Brain pericyte (primary cell): ENCODE measurements at regions not wholly inside any gene's neighbourhood (a gene's known extent, or its start where the extent isn't known, plus 50 kb on each side); places are given as distances from the start of the nearest gene placed in this dataset.
"Not testable (repeated sequence)": the region's sequence is repeated elsewhere in the genome, so short reads cannot be mapped to it uniquely, and the experiment has no call there.

ENCODE experiments used
- DNase-seq: peaks from one replicate; pipeline ENCODE4 v3.0.0-alpha.2; 2012; ENCODE audit warnings: low read depth, low spot score

DNA sequence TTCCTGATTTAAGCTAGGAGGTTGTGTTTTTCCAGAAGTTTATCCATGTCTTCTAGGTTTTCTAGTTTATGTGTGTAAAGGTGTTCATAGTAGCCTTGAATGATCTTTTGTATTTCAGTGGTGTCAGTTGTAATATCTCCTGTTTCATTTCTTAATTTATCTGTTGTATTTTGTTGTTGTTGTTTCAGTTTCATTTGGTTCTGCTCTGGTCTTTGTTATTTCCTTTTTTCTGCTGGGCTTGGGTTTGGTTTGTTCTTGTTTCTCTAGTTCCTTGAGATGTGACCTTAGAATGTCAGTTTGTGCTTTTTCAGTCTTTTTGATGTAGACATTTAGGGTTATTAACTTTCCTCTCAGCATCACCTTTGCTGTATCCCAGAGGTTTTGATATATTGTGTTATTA, 62.8 kb downstream of the SCP2D1 start:
- DNase-seq: not testable (repeated sequence)

DNA sequence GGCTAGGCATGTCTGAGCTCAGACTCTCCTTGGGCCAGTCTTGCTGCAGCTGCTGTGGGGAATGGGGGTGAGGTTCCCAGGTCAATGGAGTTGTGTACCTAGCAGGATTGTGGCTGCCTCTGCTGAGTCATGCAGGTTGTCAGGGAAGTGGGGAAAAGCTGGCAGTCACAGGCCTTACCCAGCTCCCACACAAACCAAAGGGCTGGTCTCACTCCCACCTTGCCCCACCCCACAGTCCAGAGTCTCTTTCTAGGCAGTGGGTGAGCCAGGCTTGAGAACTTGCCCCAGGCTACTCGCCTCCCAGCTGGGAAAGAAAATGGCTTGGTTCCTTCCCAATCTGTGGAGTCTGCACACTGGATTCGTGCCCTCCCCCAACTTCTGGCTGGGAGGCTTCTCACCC, 65.7 kb downstream of the SCP2D1 start:
- DNase-seq: no peak

DNA sequence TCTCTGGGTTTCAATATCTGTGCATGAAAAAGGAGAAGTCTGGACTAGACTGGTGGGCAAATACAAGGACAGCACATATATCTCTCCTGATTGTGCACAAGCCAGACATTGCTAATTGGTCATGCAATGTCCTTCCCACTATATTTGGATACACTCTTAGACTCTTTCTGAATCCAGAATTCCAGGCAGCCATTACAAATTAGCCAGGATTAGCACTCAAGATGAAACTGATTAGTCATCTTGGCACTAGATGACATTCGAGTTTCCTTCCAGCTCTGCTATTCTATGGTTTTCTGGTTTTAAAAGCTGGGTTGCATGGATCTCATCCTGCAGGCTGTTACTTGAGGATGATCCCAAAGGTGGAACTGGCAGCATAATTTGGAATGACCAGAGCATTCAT, 73.2 kb downstream of the SCP2D1 start:
- no peak for DNase-seq

DNA sequence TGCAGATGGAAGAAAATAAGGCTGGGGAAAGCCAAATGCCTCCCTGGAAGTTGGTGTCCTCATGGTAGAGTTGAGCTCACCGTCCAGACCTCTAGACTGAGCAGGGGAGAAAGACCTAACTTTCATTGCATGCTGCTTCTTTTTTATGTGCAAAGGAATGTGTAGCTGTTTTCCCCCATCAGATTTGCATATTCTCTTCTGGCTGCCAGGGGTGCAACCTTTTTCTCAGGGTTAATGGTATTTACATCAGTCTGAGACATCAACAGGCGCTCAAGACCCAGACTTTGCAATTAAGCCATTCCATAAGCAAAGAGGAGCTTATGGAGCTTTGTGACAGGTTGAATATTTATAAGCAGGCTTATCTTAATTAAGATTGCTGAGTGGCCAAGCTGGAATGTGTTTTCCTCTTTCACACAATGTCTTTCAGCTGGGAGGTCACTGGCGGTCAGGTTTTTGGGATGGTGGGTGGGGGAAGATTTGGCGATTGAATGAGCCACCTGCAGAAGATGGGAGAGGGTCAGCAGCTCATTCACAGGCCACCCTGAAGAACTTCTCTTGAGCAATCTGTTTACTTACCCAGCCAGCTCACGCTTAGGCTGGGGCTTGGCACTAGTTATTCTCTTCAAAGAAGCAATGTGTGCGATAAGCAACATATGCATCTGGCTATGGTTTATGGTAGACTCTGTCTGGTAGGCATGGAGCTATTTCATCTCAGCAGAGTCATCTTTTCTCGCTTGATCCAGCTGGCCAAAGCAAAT, 88.6 kb downstream of the SCP2D1 start:
- DNase-seq: no peak

DNA sequence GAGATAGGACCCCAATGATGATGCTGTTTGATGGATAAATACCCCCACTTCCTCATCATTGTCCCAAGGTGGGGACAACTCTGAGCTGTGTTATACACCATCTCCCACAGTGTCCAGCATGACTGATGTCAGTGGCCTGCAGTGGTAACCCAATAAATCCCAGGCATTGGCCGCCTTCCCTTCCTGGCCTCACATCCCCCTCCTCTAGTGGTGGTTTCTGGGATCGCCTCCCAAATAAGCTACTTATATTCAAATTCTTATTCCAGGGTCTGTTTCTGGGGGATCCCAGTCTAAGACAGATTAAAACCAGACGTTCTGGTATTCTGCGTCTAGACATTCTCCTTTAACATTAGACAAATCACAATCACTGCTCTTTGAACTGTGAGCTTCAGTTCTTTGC, 90.6 kb downstream of the SCP2D1 start:
- no peak for DNase-seq

DNA sequence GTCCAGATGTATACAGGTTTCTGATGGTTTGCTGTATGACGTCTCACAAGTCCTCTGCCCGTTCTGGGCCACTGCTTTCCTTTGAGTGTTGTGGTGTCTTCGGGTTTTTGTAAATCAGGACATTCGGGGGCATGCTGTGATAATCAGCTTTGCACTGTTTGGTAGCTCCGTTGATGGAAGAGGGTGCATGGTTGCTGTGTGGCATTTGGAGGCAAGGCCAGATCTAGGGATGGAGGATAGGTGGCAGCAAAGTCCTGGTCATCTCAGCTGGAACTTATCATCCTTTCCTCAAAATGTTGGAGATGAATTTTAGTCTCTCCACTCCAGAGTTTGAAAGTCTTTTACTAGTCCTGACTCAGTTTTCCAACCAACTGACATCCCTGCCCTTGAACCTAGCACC, 91.0 kb downstream of the SCP2D1 start:
- no peak for DNase-seq

DNA sequence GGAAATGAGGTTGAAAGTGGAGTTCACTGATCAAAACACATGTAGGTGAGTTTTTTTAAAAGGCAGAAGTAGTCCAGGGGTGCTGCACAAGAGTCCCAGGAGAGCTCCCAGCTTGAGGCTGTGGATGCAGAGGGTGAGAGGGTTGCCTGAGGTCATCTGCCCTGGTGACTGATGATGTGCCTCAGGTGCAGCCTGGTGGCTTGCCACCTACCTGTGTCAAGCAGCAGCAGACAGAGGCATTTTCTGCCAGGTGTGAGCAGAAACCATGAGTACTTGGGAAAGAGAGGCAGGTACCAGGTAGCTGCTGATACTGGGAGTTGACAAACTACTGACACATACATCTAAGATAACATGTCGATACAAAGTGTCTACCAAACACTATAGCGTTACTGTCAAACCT, 92.5 kb downstream of the SCP2D1 start:
- no peak for DNase-seq

DNA sequence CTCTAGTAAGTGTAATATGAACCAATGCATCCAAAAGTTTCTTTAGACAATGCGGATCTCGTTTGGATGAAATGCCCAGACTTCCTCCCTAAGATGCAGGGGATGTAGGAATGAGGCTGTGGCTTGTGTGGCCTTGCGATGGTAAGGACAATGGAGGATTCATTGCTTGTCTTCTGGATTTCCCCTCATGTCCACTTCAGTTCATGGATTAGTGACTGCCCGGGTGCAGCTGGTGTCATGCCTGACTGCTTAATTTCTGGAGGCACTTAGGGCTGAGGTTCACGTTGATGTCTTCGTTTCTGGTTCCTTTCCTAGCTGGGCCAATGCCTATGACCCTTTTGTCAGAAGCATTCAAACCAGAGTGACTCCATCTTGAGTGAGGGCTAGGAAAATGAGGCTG, 93.8 kb downstream of the SCP2D1 start:
- DNase-seq: no peak

DNA sequence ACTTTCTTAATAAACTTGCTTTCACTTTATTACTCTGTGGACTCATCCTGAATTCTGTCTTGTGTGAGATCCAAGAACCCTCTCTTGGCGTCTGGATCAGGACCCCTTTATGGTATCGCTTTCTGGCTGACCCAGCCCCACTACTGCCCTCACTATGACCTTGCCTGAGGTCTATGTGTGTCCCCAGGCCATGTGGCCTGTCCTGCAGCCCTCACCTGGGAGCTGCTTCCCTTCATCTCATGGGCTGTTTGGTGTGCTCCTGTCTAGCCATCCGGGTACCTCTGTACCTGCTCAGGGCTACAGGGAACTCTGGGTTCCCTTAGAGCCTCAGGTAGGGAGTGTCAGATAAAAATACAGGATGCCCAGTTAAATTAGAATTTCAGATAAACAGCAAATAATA, 94.5 kb downstream of the SCP2D1 start:
- no peak for DNase-seq

DNA sequence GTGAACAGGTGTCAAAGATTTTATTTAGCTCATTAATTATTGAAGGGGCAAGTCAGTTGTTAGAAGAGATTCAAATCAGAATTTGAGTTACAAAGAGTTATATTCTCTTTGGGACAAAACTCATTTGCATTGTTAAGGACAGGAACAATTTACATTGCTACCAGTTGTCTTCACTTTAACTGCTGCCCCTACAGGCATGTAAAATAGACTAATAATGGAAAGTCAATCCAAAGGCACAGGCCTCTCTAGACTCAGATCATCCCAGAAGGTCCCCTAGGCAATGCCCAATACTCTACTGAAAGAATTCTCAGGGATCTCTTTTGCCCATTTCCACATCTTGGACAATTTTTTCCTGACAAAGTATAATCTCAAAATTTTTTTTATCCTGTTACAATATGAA, 95.7 kb downstream of the SCP2D1 start:
- DNase-seq: no peak

DNA sequence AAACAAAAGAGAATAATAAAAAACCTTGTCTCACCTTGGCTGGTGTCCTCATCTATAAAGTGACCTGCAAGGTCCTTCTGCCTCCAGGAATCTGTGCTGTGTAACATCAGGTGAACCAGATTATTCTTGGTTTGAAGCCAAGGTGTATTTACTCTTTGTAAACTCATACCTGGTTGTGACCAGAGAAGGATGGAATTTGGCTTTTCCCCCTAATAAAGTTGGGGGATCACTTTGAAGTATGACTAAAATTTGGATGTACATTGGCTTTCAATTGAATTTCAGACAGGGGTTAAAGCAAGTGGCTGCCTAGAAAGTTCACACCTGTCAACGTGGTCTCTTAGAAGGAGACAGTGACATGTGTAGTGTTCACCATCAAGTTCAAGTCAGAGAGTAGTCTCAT, 100.1 kb downstream of the SCP2D1 start:
- DNase-seq: no peak

DNA sequence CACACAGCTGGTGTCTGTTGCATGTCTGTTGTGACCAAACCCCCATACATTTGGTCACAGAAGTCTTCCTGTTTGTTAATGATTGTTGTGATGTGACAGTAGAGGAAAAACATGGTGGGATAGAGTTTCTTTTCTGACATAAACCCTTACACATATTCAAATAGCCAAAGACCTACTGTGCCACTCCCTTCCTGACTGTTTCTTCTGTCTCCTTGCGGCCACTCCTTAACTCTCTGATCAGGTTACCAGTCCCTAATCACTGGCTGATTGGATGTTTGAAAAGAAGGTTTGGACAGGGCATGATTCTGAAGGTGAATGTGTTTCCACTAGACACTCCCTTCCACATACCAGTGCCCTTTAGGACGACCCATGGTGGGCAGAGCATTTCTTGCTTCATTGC, 101.2 kb downstream of the SCP2D1 start:
- no peak for DNase-seq

DNA sequence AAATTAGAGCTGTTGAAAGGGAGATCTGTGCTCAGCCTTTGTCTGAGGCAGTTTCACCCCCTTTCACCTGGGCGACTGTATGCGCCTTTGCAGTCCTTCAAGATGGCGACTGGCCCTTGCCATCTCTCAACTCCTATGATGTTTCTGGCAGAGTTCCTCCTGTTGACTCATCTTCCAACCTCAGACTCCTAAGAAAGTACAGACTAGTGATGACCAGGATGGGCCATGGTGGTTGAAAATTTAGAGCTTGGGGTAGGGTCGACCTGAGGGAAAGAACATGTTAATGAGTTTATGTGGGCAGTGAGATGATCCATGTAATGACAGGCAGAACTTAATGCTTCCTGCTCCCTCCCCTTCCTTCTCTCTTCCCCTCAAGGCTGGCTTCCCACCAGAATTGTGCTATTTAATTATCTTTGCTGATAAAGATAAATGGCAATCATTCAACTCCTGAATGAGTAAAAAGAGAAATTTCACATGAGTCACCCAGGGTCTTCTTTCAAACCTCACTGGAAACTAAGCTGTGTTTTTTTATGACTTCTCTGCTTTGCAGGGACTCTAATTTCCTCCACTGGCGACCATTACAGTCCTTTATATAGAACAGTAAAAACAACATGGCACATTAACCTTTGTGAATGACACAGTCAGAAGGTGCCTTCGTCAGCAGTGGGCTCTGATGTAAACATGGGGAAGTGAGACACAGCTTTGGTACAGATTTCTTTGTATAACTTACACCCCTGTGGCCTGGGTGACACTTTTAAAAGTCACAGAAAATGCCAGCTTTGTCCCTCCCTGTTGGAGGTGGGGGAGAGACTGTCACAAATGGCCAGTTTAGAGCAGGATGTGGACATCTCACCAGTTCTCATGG, 103.5 kb downstream of the SCP2D1 start:
- no peak for DNase-seq

DNA sequence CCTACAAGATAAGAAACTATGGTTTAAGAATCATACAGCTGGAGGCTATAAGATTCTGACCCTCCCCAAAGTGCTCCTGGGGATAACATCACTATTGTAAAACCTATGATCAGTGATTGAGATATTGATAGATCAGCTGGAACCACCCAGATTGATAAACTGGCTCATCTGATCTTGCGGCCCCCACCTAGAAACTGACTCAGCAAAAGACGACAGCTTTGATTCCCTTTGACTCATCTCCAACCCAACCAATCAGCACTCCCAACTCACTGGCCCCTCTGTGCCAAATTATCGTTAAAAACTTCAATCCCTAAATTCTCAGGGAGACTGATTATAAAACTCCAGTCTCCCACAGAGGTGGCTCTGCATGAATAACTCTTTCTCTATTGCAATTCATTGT, 106.4 kb downstream of the SCP2D1 start:
- DNase-seq: no peak

DNA sequence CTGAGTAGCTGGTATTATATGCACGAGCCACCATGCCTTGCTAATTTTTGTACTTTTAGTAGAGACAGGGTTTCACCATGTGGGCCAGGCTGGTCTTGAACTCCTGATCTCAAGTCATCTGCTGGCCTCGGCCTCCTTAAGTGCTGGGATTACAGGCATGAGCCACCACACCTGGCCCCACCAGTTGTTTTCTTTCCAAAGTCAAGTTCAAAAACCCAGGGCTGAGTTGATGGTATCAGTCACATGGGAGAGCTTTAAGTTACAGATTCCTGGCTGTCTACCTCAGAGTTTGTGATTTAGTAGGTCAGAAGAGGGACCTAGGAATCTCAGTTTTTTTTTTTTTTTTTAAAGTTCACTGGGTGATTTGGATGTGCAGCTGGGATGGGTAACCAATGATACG, 107.7 kb downstream of the SCP2D1 start:
- no peak for DNase-seq

DNA sequence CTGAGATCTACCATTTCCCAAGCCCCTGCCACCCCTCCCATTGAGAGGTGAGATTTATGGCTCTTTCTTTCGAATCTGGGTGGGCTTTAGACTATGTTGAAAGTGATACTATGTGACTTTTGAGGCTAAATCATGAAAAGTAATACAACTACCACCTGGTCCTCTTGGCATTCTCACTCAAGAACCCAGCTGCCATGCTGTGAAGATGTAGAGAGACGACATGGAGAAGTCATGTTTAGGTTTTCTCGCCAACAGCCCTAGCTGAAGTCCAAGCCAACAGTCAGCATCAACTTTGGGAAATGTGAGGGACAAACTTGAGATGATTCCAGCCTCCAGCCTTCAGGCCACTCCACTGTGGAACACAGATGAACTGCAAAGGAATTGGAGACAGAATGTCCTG, 108.7 kb downstream of the SCP2D1 start:
- DNase-seq: no peak

DNA sequence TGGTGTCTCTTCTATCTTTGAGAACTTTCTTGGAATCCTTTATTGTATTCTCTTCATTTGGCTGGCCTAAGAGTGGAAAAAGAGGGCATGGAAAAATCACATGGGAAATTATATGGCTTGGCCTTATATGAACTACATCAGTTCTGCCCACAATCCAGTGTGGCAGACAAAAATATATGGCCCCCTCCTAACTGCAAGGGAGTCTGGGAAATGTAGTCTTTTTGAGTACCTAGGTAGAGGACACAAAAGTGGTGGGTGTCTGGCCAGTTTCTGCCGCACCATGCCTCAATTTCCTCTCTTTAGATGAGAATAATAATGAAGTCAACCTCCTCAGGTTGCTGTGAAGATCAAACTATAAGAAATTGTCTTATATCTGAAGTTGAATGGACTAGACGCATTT, 109.3 kb downstream of the SCP2D1 start:
- DNase-seq: no peak

DNA sequence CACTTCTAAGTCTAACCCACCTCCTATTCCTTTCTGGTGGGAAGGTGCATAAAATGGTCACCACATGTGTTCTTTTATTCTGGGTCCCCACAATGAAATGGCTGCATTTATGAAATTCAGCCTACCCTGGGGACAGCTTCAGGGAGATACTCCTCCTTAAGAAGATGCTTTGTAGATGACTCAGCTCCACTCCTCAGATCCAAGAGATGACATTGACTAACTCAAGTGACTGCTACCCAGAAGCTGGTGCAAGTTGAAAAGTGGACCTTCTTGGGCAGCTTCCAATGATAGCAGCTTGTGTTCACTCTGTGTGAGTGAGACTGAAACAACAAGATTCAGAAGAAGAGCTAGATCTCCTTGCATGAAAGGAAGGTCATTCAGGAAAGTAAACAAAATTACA, 113.4 kb downstream of the SCP2D1 start:
- no peak for DNase-seq

DNA sequence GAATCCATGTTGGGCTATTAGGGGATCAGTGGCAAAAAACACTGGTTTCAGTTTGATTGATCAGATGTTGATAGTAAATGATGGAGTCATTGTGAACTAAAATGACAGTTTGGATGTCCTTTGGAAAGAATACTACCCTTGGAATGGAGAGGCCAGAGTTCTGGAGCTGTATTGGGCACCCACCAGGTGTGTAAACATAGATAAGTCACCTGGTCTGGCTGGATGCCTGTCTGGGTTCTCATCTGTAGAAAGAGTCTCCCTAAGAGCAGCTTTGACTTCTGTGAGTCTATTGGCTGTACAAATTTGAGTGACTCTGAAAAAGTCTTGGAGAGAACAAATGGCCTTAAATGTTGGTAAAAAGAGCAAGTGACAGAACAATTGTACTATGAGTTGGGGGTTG, 115.0 kb downstream of the SCP2D1 start:
- DNase-seq: no peak

DNA sequence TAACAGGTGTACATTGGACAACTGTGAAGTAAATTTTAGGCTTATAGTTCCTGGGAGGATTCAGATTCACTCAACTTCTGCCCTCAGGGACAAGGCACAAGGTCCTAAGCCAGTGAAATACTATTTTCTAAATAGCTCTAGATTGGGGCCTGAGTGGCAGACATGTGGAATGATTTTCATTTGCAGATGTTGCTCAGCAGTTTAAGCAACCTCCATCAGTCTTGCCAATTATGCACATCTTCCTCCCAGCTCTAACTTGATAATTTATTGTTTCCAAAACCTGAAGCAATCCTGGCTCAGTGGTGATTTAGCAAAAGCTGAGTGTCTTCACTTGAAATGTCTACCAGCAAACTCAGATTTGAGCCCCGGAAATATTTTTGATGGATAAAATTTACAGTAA, 116.2 kb downstream of the SCP2D1 start:
- no peak for DNase-seq

DNA sequence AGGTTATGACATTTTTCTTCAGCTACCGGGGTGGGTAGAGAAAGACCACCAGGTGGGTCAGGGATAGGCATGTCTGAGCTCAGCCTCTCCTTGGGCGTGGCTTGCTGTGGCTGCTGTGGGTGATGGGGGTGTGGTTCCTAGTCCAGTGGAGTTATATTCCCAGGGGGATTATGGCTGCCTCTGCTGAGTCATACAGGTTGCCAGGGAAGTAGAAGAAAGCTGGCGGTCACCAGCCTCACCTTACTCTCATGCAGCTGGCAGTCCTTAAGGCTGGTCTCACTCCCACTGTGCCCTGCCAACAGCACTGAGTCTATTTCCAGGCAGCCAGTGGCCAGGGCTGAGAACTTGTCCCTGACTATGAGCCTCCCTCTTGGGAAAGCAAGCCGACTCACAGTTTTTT, 130.0 kb downstream of the SCP2D1 start:
- no peak for DNase-seq

DNA sequence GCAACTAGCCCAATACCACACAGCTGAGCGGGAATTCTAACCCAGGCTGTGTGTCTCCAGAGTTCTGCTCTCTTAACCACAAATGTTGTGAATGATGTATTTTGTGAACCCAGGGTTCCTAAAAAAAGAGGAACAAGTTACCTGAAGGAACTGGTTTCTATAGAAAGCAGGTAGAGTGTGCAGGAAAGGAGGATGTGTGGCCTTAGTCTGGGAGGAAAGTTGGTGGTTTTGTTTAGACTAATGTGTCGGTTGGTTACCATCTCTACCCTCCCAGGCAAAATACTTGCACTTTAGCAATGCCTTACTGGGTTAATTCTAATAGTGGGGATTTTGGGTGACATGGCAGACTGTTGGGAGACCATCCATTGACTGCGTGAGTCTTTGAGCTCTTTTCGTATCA, 143.3 kb downstream of the SCP2D1 start:
- DNase-seq: no peak

DNA sequence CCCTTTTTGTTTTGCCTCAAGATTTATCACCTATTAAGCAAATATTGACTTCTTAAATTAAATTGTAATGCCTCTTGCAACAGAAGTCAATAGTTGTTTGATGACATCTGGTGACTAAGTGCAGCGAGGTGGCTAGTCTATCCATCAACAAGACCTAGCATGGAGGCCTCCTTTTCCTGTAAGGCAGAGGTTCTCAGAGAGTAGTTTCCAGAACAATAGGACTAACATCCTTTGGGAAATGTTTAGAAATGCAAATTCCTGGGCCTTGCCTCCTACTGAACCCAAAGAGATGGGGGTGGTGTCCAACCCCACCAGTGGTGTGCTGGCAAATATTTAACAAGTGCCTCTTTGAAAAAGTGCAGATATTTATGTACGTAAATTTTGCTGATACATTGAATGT, 143.7 kb downstream of the SCP2D1 start:
- DNase-seq: no peak
